ENCODE measurements at regions not wholly inside any gene's neighbourhood (a gene's known extent, or its start where the extent isn't known, plus 50 kb on each side); places are given as distances from the start of the nearest gene placed in this dataset.

GRCh38 chr6:14426281-14426680, 308.7 kb downstream of the CD83 start:
- TF ChIP-seq CTCF (conservative IDR thresholded peaks at IDR 0.05; ENCODE audit: low read length), result no peak
- TF ChIP-seq EZH2phosphoT487 (IDR thresholded peaks at IDR 0.05; ENCODE audit: borderline replicate concordance, low read depth, low read length), result no peak
